ENCODE measurements at regions not wholly inside any gene's neighbourhood (a gene's known extent, or its start where the extent isn't known, plus 50 kb on each side); places are given as distances from the start of the nearest gene placed in this dataset.

DNA sequence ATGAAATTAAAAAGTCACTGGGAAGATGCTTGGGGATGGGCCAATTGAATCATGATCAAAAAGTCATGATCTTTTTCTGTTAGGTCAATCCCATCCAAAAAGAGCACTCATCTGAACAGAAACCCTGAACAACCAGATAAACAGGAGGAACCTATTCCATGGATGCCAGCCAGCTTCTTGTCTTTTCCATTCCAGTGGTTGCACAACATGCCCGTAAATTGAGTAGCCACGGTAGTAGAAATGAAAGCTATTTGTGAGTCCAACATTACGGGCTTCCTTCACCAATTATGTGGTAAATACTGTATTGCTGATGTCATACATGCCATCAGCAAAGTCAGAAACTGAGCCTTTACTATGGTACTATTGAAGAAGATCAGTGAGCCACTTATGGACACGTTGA, 982.4 kb upstream of the HS3ST1 start:
- Histone ChIP-seq H2AFZ (ENCODE audit: low read depth) (no peak overlapping the region), H3K4me3 (IDR thresholded peaks at IDR 0.05; ENCODE audit: insufficient read depth, low read depth, low read length) (no peak overlapping the region), H3K36me3 (ENCODE audit: insufficient read depth) (no peaks in the 10 kb centered on the region), H3K4me1 (ENCODE audit: low read depth, poor library complexity, severe bottlenecking) (no peaks in the 10 kb centered on the region), H3K4me2 (no peak overlapping the region), H3K27me3 (ENCODE audit: insufficient read depth, low read depth) (no peaks in the 10 kb centered on the region), H4K20me1 (ENCODE audit: insufficient read depth) (no peaks in the 10 kb centered on the region), H3K9ac (no peak overlapping the region), H3K27ac (no peak overlapping the region), H3K79me2 (ENCODE audit: insufficient read depth, low read depth) (no peaks in the 10 kb centered on the region)
- TF ChIP-seq, protein P1, sequence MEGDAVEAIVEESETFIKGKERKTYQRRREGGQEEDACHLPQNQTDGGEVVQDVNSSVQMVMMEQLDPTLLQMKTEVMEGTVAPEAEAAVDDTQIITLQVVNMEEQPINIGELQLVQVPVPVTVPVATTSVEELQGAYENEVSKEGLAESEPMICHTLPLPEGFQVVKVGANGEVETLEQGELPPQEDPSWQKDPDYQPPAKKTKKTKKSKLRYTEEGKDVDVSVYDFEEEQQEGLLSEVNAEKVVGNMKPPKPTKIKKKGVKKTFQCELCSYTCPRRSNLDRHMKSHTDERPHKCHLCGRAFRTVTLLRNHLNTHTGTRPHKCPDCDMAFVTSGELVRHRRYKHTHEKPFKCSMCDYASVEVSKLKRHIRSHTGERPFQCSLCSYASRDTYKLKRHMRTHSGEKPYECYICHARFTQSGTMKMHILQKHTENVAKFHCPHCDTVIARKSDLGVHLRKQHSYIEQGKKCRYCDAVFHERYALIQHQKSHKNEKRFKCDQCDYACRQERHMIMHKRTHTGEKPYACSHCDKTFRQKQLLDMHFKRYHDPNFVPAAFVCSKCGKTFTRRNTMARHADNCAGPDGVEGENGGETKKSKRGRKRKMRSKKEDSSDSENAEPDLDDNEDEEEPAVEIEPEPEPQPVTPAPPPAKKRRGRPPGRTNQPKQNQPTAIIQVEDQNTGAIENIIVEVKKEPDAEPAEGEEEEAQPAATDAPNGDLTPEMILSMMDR (conservative IDR thresholded peaks at IDR 0.05; ENCODE audit: low read depth, low read length), result no peak

DNA sequence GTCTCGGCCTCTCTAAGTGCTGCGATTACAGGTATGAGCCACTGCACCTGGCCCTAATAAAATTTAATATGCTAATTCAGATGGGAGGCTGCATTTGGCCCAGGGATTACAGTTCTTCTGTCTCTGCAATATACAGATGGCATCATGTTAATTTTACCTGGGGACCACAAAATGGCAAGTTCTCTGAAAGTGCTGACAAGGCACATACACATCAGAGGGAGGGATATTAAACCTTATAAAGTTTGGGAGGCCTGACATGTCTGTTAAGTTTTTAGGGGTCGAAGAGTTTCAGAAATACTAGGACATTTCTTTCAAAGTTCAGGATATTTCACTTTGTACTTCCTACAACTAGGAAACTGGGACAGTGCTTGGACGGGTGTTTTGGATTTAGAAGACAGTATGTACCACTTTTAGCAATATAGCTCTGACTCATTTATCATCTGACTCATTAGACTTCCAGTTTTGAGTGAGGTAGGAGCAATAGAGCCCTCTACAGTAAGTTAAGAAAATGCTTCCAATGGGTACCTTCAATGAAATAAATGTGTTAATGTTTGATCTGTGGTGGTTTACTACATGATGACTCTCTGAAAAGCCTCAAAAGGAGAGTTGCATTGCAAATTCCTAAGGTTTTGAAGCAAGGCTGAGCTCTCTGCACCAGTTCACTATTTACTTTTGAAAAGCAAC, 981.0 kb upstream of the HS3ST1 start:
- Histone ChIP-seq H2AFZ (ENCODE audit: low read depth) (no peak overlapping the region), H3K4me3 (IDR thresholded peaks at IDR 0.05; ENCODE audit: insufficient read depth, low read depth, low read length) (no peak overlapping the region), H3K4me1 (ENCODE audit: low read depth, poor library complexity, severe bottlenecking) (no peaks in the 10 kb centered on the region)

DNA sequence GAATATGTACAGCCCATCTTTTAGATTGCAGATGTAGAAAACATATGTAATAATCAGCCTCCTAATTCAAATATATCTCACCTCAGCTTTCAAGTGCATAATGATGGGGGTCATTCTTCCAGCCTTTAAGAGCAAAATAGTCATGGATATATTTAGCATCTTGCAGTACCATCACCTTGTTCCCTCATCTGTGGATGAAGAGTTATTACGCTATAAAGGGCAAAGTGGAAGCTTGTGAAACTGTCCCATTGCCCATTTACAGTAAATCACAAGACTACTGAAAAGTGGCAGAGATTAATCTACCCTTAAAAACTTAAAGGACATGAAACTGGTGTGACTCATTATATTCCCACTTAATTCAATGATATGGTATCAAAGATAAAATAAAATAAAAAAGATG, 979.7 kb upstream of the HS3ST1 start:
- Histone ChIP-seq H3K4me2 (no peak overlapping the region), H3K27ac (no peak overlapping the region), H3K4me1 (ENCODE audit: low read depth, poor library complexity, severe bottlenecking) (no peaks in the 10 kb centered on the region), H3K79me2 (ENCODE audit: insufficient read depth, low read depth) (no peaks in the 10 kb centered on the region), H3K27me3 (ENCODE audit: insufficient read depth, low read depth) (no peaks in the 10 kb centered on the region), H3K36me3 (ENCODE audit: insufficient read depth) (no peaks in the 10 kb centered on the region), H3K4me3 (IDR thresholded peaks at IDR 0.05; ENCODE audit: insufficient read depth, low read depth, low read length) (no peak overlapping the region), H2AFZ (ENCODE audit: low read depth) (no peak overlapping the region), H4K20me1 (ENCODE audit: insufficient read depth) (no peaks in the 10 kb centered on the region), H3K9ac (no peak overlapping the region)
- TF ChIP-seq, protein P1 (conservative IDR thresholded peaks at IDR 0.05; ENCODE audit: low read depth, low read length), result no peak

More for the DNA sequence above, 981.0 kb upstream of the HS3ST1 start:
- TF ChIP-seq, protein P1 (conservative IDR thresholded peaks at IDR 0.05; ENCODE audit: low read depth, low read length), result no peak
- no peaks in the 10 kb centered on the region for H3K27me3 ChIP-seq (ENCODE audit: insufficient read depth, low read depth)
- H3K79me2 ChIP-seq (ENCODE audit: insufficient read depth, low read depth), result no peaks in the 10 kb centered on the region
- no peaks in the 10 kb centered on the region for H4K20me1 ChIP-seq (ENCODE audit: insufficient read depth)
- H3K36me3 ChIP-seq (ENCODE audit: insufficient read depth), result no peaks in the 10 kb centered on the region
- H3K4me2 ChIP-seq, result no peak overlapping the region
- H3K9ac ChIP-seq, result no peak overlapping the region
- H3K27ac ChIP-seq, result no peak overlapping the region

DNA sequence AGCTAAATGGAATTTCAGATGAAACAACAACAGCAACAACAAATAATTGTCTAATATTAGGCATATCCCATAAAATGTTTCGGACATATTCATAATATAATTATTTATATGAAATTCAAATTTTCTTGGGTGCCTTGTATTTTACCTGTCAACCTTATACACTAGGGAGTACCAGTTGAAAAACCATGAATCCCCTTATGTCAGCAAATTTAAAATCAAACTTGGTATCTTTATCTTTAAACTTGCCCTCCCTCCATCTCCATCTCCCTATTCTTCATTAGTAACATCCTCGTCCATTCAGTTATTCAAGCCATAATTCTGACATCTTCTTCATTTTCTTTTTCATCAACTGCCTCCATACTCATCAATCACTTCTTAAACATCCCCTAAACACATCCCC, 974.5 kb upstream of the HS3ST1 start:
- H2AFZ ChIP-seq (ENCODE audit: low read depth), result no peak overlapping the region

More for the DNA sequence above, 974.5 kb upstream of the HS3ST1 start:
- no peaks in the 10 kb centered on the region for H3K27me3 ChIP-seq (ENCODE audit: insufficient read depth, low read depth)
- no peak overlapping the region for H3K27ac ChIP-seq
- H3K4me2 ChIP-seq, result no peak overlapping the region
- H3K4me1 ChIP-seq (ENCODE audit: low read depth, poor library complexity, severe bottlenecking), result no peaks in the 10 kb centered on the region
- H3K79me2 ChIP-seq (ENCODE audit: insufficient read depth, low read depth), result no peaks in the 10 kb centered on the region
- no peaks in the 10 kb centered on the region; the same call in 1 of the 2 replicates for H3K36me3 ChIP-seq (ENCODE audit: insufficient read depth)
- H4K20me1 ChIP-seq (ENCODE audit: insufficient read depth), result no peaks in the 10 kb centered on the region
- TF ChIP-seq, protein P1 (conservative IDR thresholded peaks at IDR 0.05; ENCODE audit: low read depth, low read length), result no peak
- H3K4me3 ChIP-seq (IDR thresholded peaks at IDR 0.05; ENCODE audit: insufficient read depth, low read depth, low read length), result no peak overlapping the region
- H3K9ac ChIP-seq, result no peak overlapping the region

Measured in KMS-11 (cell line).